Ascending aorta (tissue), 2 donors: ENCODE measurements at regions not wholly inside any gene's neighbourhood (a gene's known extent, or its start where the extent isn't known, plus 50 kb on each side); places are given as distances from the start of the nearest gene placed in this dataset.
"Not testable (repeated sequence)": the region's sequence is repeated elsewhere in the genome, so short reads cannot be mapped to it uniquely, and the experiment has no call there.

Experiments
- DNase-seq, 2 donors: peaks; one replicate each; pipeline ENCODE4 v3.0.0-alpha.2; 2019; ENCODE audit warnings: low spot score in 2 of 2
- H3K27ac ChIP-seq, 2 donors: fragments of 200-600 bp; sonication (generic); one replicate each; pipeline ENCODE4 v1.5.1; 2016 to 2017; ENCODE audit warnings: mild to moderate bottlenecking in 1 of 2
- H3K27me3 ChIP-seq: fragments of 200-600 bp; sonication (generic); one replicate; pipeline ENCODE4 v1.5.1; 2017
- H3K36me3 ChIP-seq, 2 donors: fragments of 200-600 bp; sonication (generic); one replicate each; pipeline ENCODE4 v1.5.1; 2016
- H3K4me1 ChIP-seq, 2 donors: fragments of 200-600 bp; sonication (generic); one replicate each; pipeline ENCODE4 v1.5.1; 2016 to 2017; ENCODE audit warnings: mild to moderate bottlenecking in 1 of 2
- H3K4me3 ChIP-seq, 2 donors: fragments of 200-600 bp; sonication (generic); one replicate each; pipeline ENCODE4 v1.5.1; 2016 to 2017; ENCODE audit warnings: mild to moderate bottlenecking in 1 of 2
- H3K9me3 ChIP-seq, 2 donors: fragments of 200-600 bp; sonication (generic); one replicate each; pipeline ENCODE4 v1.5.1; 2016
- intact Hi-C: fragments of 100-400 bp; cut with DNase I; formaldehyde crosslinking; loops from one replicate; pipeline ENCODE4 v1.15.1; 2023
- TF ChIP-seq, protein P1 (sequence below), 3 experiments: fragments of 200-600 bp in 2 of 3; fragments of 450-650 bp in 1 of 3; sonication (generic) in 2 of 3; IDR thresholded peaks; one replicate each; pipeline ENCODE4 v1.5.1; 2016 to 2019; ENCODE audit warnings: antibody characterized with exemption in 3 of 3, mild to moderate bottlenecking in 1 of 3, moderate library complexity in 1 of 3

DNA sequence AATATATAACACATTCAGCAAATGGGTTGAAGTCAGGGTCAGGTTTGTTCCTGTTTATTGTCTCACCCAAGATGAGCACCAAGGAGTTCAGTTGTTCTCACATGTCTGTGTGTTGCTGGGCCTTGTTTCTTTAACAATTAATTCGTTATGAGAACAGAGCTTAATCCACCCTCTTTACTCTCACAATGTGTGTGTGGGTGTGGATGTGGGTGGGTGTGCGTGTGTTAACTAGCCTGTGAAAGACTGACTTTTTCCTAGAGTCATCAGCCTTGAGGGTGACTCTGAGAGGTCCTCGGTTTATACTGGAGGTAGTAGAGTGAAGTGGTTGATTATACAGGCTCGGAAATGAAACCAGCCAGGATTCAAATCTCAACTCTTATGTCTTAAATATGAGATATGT, 672.1 kb downstream of the MAFB start:
- DNase-seq = no peak
- intact Hi-C loops = no loop called here
- Histone ChIP-seq H3K27me3 (no peaks in the 10 kb centered on the region), H3K4me1 (no peaks in the 10 kb centered on the region), H3K4me3 (no peak overlapping the region), H3K9me3 (no peaks in the 10 kb centered on the region), H3K27ac (no peak overlapping the region), H3K36me3 (no peaks in the 10 kb centered on the region)
- TF ChIP-seq, protein P1, sequence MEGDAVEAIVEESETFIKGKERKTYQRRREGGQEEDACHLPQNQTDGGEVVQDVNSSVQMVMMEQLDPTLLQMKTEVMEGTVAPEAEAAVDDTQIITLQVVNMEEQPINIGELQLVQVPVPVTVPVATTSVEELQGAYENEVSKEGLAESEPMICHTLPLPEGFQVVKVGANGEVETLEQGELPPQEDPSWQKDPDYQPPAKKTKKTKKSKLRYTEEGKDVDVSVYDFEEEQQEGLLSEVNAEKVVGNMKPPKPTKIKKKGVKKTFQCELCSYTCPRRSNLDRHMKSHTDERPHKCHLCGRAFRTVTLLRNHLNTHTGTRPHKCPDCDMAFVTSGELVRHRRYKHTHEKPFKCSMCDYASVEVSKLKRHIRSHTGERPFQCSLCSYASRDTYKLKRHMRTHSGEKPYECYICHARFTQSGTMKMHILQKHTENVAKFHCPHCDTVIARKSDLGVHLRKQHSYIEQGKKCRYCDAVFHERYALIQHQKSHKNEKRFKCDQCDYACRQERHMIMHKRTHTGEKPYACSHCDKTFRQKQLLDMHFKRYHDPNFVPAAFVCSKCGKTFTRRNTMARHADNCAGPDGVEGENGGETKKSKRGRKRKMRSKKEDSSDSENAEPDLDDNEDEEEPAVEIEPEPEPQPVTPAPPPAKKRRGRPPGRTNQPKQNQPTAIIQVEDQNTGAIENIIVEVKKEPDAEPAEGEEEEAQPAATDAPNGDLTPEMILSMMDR (IDR thresholded peaks at IDR 0.05) = no peak

DNA sequence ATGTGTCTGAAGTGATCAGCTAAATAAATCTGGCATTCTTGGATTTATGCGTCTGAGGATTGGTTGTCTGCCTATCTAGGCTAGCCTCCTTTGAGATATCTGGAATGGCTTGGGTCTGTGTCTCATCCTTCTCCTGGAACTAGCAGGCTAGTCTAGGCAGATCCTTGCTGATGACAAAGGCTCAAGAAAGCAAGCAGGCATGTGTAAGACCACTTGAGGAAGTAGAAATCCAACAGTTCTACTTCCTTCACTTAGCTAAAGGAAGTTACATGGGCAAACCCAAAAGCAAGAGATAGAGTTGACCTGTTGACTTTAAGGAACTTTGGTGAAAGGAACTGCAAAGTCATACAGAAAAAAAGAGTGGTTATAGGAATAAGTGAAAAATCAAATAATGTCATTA, 672.6 kb downstream of the MAFB start:
- intact Hi-C loops = no loop called here
- Histone ChIP-seq H3K27me3 (no peaks in the 10 kb centered on the region), H3K4me3 (no peak overlapping the region), H3K36me3 (no peaks in the 10 kb centered on the region), H3K27ac (no peak overlapping the region), H3K9me3 (no peaks in the 10 kb centered on the region), H3K4me1 (no peaks in the 10 kb centered on the region)
- no peak for DNase-seq
- TF ChIP-seq, protein P1 (IDR thresholded peaks at IDR 0.05) = no peak

DNA sequence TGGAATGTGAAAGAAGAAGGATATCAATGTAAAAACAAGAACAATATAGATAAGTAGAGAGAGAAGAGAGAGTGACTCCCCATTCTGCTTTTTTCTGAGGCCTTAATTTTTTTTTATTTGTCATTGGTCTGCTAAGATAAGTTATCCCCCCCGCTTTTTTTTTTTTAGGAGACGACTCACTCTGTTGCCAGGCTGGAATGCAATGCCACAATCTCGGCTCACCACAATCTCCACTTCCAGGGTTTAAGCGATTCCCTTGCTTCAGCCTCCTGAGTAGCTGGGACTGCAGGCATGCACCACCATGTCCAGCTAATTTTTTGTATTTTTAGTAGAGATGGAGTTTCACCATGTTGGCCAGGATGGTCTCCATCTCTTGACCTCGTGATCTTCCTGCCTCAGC, 677.0 kb downstream of the MAFB start:
- H3K4me3 ChIP-seq, H3K9me3 ChIP-seq, H3K27ac ChIP-seq, DNase-seq, H3K36me3 ChIP-seq, H3K4me1 ChIP-seq, H3K27me3 ChIP-seq, intact Hi-C loops: not testable (repeated sequence)

DNA sequence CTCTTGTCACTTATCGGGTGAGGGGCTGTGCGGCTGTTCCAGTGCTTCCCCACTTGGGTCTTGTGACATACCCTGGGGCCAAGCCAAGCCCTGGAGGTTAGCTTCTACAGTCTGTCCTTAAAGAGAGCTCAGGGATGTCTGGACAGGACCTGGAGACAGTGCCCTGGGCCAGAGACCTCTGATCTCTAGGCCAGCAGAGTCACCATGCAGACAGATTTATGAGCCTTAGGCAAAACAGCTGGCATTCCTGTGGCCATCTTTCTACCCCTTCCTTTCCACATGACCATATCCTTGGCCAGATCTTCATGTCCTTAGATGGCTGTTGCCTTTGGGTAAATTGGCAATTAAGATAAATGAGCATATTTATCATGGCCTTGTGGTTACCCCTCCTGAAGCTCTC, 678.6 kb downstream of the MAFB start:
- H3K4me1 ChIP-seq = no peaks in the 10 kb centered on the region
- TF ChIP-seq, protein P1 (IDR thresholded peaks at IDR 0.05) = no peak
- H3K27ac ChIP-seq = no peak overlapping the region
- no peak for DNase-seq
- intact Hi-C loops = no loop called here
- no peaks in the 10 kb centered on the region for H3K36me3 ChIP-seq
- no peak overlapping the region for H3K4me3 ChIP-seq
- H3K27me3 ChIP-seq = no peaks in the 10 kb centered on the region
- no peaks in the 10 kb centered on the region for H3K9me3 ChIP-seq

DNA sequence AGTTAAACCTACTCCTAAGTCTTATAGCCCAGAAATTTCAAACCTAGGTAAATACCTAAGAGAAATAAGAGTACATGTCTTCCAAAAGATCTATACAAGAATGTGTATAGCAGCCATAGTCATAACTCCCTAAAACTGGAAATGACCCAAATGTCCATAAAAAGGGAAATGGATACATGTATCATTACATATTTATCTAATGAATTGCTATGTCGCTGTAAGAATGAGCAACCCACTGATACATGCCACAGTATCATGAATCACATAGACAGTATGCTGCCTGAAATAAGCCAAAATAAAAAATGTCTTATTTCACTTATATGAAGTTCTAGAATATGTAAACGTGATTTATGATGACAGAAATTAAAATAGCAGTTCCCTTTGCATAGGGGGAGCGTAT, 679.5 kb downstream of the MAFB start:
- no peak overlapping the region for H3K4me3 ChIP-seq
- TF ChIP-seq, protein P1 (IDR thresholded peaks at IDR 0.05) = no peak
- no peak overlapping the region for H3K27ac ChIP-seq
- intact Hi-C loops = no loop called here
- no peaks in the 10 kb centered on the region for H3K36me3 ChIP-seq
- H3K9me3 ChIP-seq = no peaks in the 10 kb centered on the region
- no peaks in the 10 kb centered on the region for H3K27me3 ChIP-seq
- no peak for DNase-seq
- H3K4me1 ChIP-seq = no peaks in the 10 kb centered on the region

DNA sequence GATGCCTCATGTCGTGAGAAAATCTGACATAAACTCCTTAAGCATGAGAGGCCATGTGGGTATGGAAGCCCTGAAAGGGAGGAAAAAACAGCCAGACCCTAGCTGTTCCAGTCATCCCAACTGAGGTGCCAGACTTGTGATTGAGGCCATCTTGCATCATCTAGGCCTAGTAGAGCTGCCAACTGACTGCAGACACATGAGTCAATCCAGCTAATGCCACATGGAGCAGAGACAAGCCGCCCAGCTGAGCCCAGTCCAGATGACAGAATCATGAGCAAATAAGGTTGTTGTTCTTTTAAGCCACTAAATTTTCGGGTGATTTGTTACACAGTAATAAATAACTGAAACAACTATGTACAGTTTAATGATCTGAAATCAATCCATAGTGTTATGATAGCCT, 680.9 kb downstream of the MAFB start:
- H3K36me3 ChIP-seq = no peaks in the 10 kb centered on the region
- intact Hi-C loops = no loop called here

More for the DNA sequence above, 680.9 kb downstream of the MAFB start:
- DNase-seq = no peak
- H3K27me3 ChIP-seq = no peaks in the 10 kb centered on the region
- TF ChIP-seq, protein P1 (IDR thresholded peaks at IDR 0.05) = no peak
- no peaks in the 10 kb centered on the region for H3K4me1 ChIP-seq
- no peaks in the 10 kb centered on the region for H3K9me3 ChIP-seq
- H3K4me3 ChIP-seq = no peak overlapping the region
- H3K27ac ChIP-seq = no peak overlapping the region
